HEK293T (cell line): ENCODE measurements at regions not wholly inside any gene's neighbourhood (a gene's known extent, or its start where the extent isn't known, plus 50 kb on each side); places are given as distances from the start of the nearest gene placed in this dataset.

ENCODE experiments used
- CTCF ChIA-PET: fragments of 350-600 bp; formaldehyde crosslinking; extraction: SDS; loops from one replicate; lab custom pipeline; 2021; ENCODE audit warnings: antibody characterized with exemption, inconsistent platforms; lab: Yijun Ruan, JAX
- POLR2A ChIA-PET: fragments of 350-600 bp; formaldehyde crosslinking; extraction: SDS; loops from one replicate; lab custom pipeline; 2020; ENCODE audit warnings: antibody characterized with exemption, inconsistent platforms; lab: Yijun Ruan, JAX
- DNase-seq: peaks from one replicate; pipeline ENCODE4 v3.0.0; 2012; ENCODE audit warnings: mixed read lengths; ENCODE audit errors: extremely low spot score
- ARNT ChIP-seq: fragments of 450-650 bp; IDR thresholded peaks from 2 replicates; pipeline ENCODE4 v1.6.1; 2017; ENCODE audit warnings: mild to moderate bottlenecking
- BHLHE40 ChIP-seq: fragments of 450-650 bp; IDR thresholded peaks from 2 replicates; pipeline ENCODE4 v1.6.1; 2016; ENCODE audit warnings: mild to moderate bottlenecking, moderate library complexity, borderline replicate concordance
- CTBP1 ChIP-seq: fragments of 450-650 bp; IDR thresholded peaks from 2 replicates; pipeline ENCODE4 v1.6.1; 2016; ENCODE audit warnings: borderline replicate concordance
- ELF4 ChIP-seq: fragments of 450-650 bp; IDR thresholded peaks from 2 replicates; pipeline ENCODE4 v1.6.1; 2017; ENCODE audit warnings: antibody characterized with exemption
- FOXA1 ChIP-seq: fragments of 450-650 bp; IDR thresholded peaks from 2 replicates; pipeline ENCODE4 v1.6.1; 2016; ENCODE audit warnings: mild to moderate bottlenecking
- FOXK2 ChIP-seq: fragments of 450-650 bp; IDR thresholded peaks from 2 replicates; pipeline ENCODE4 v1.6.1; 2016; ENCODE audit warnings: mild to moderate bottlenecking
- FOXM1 ChIP-seq: fragments of 450-650 bp; IDR thresholded peaks from 2 replicates; pipeline ENCODE4 v1.6.1; 2017; ENCODE audit warnings: mild to moderate bottlenecking, borderline replicate concordance
- HDGF ChIP-seq: fragments of 450-650 bp; IDR thresholded peaks from 2 replicates; pipeline ENCODE4 v1.6.1; 2017; ENCODE audit warnings: antibody characterized with exemption, borderline replicate concordance
- L3MBTL2 ChIP-seq: fragments of 450-650 bp; conservative IDR thresholded peaks from 2 replicates; pipeline ENCODE4 v1.6.1; 2016; ENCODE audit warnings: mild to moderate bottlenecking
- LEF1 ChIP-seq: fragments of 450-650 bp; IDR thresholded peaks from 2 replicates; pipeline ENCODE4 v1.6.1; 2017; ENCODE audit warnings: mild to moderate bottlenecking, borderline replicate concordance
- NFRKB ChIP-seq: fragments of 450-650 bp; IDR thresholded peaks from 2 replicates; pipeline ENCODE4 v1.6.1; 2016; ENCODE audit warnings: mild to moderate bottlenecking, moderate library complexity
- SP1 ChIP-seq: fragments of 450-650 bp; IDR thresholded peaks from 2 replicates; pipeline ENCODE4 v1.6.1; 2017
- SUZ12 ChIP-seq: fragments of 450-650 bp; IDR thresholded peaks from 2 replicates; pipeline ENCODE4 v1.6.1; 2016; ENCODE audit warnings: mild to moderate bottlenecking
- TARDBP ChIP-seq: fragments of 450-650 bp; IDR thresholded peaks from 2 replicates; pipeline ENCODE4 v1.6.1; 2016
- ZNF384 ChIP-seq: fragments of 450-650 bp; IDR thresholded peaks from 2 replicates; pipeline ENCODE4 v1.6.1; 2016
- TF ChIP-seq, protein P1 (sequence below): fragments of 450-650 bp; IDR thresholded peaks from 2 replicates; pipeline ENCODE4 v1.6.1; 2016

GRCh38 chr20:50421356-50422340 lies 88.5 kb upstream of the PTPN1 start:
- DNase-seq, result no peak
- ChIA-PET POLR2A (no interaction called here), CTCF (no interaction called here)
- TF ChIP-seq FOXM1, result no peak
- TF ChIP-seq ELF4, result no peak
- no peak for TF ChIP-seq BHLHE40
- TF ChIP-seq TARDBP, result no peak
- no peak for TF ChIP-seq NFRKB
- TF ChIP-seq ARNT, result no peak
- TF ChIP-seq SUZ12, result no peak
- no peak for TF ChIP-seq FOXA1
- no peak for TF ChIP-seq FOXK2
- TF ChIP-seq, protein P1, sequence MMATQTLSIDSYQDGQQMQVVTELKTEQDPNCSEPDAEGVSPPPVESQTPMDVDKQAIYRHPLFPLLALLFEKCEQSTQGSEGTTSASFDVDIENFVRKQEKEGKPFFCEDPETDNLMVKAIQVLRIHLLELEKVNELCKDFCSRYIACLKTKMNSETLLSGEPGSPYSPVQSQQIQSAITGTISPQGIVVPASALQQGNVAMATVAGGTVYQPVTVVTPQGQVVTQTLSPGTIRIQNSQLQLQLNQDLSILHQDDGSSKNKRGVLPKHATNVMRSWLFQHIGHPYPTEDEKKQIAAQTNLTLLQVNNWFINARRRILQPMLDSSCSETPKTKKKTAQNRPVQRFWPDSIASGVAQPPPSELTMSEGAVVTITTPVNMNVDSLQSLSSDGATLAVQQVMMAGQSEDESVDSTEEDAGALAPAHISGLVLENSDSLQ, result no peak
- no peak for TF ChIP-seq HDGF
- TF ChIP-seq ZNF384, result no peak
- no peak for TF ChIP-seq SP1
- TF ChIP-seq CTBP1, result no peak
- no peak for TF ChIP-seq LEF1
- no peak for TF ChIP-seq L3MBTL2

DNA sequence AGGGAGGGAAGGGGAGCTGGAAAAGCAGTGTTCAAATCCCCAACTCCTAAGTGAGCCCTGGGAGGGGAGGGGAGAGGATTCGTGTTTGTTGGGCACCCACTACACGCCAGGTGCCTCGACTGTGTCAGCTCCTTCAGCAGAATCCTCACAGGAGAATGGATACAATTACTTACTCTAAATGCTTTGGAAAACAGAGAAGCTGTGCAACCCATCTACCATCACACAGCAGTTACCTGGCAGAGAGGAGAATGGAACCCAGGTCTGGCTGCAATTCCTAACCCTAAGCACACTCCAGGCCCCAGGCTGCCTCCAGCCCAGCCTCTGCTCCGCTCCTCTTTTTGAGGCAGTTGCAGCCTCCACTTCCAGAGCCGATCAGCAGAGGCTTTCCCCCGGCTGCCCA lies 86.4 kb upstream of the PTPN1 start:
- no peak for TF ChIP-seq FOXK2
- no peak for TF ChIP-seq LEF1
- TF ChIP-seq CTBP1, result no peak
- TF ChIP-seq ZNF384, result no peak
- no peak for TF ChIP-seq SUZ12
- TF ChIP-seq SP1, result no peak
- TF ChIP-seq FOXM1, result no peak
- no peak for TF ChIP-seq ELF4
- no peak for TF ChIP-seq NFRKB
- TF ChIP-seq, protein P1, result no peak
- TF ChIP-seq L3MBTL2, result no peak
- no peak for TF ChIP-seq ARNT
- no peak for TF ChIP-seq TARDBP
- no peak for TF ChIP-seq FOXA1
- no peak for DNase-seq
- CTCF ChIA-PET, result no interaction called here
- POLR2A ChIA-PET, result no interaction called here

GRCh38 chr20:50425076-50425475 lies 85.1 kb upstream of the PTPN1 start:
- DNase-seq, result peak; percentile 39
- POLR2A ChIA-PET, result no interaction called here
- CTCF ChIA-PET, result no interaction called here
- TF ChIP-seq NFRKB (no peak), FOXK2 (no peak), SP1 (no peak), FOXM1 (no peak), ZNF384 (no peak), LEF1 (no peak), SUZ12 (no peak), ARNT (no peak), TARDBP (no peak), ELF4 (no peak), BHLHE40 (no peak), L3MBTL2 (no peak), CTBP1 (no peak), HDGF (no peak), FOXA1 (no peak)
- TF ChIP-seq, protein P1, result no peak

DNA sequence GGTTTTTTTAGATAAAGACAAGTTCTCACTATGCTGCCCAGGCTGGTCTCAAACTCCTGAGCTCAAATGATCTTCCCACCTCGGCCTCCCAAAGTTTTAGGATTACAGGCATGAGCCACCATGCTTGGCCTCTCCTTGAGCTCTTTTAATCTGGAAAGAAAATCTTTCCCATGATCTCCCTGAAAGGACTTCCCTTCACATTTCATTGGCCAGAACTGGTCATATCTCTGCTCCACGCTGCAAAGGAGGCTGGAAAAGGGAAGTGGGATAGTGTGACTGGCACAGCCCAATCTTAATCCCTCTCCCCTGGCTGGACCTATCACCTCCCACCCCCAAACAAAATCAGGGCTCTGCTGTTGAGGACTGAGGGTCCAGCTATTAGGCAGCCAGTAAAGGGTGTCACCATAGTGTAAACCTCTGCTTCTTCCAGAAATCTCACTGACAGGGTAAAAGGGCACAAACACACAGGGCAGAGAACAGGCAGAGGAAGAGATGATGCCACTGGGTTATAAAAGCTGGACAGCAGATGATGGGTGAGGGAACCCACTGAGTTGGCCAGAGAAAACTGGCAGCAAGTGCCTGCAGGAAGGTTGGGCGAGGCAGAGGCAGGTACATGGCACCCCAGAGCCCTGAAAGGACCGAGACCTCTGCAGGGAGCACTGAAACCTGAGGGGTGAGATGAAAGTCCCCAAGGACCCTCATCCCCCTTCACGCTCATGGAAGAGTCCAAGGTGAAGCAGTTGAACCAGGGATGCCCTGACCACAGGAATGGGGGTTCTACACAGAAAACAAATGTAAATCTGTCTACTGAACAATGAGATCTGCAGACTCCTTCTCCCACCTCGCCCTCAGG lies 83.1 kb upstream of the PTPN1 start:
- CTCF ChIA-PET, result no interaction called here

More for the DNA sequence above, 83.1 kb upstream of the PTPN1 start:
- DNase-seq, result no peak
- POLR2A ChIA-PET, result no interaction called here
- TF ChIP-seq LEF1 (no peak), CTBP1 (no peak), ELF4 (no peak), FOXM1 (no peak), HDGF (no peak), TARDBP (no peak), ZNF384 (no peak), BHLHE40 (no peak), SUZ12 (no peak), L3MBTL2 (no peak), SP1 (no peak), ARNT (no peak)
- TF ChIP-seq, protein P1, result no peak
